GM19351 (cell line): ENCODE measurements at regions not wholly inside any gene's neighbourhood (a gene's known extent, or its start where the extent isn't known, plus 50 kb on each side); places are given as distances from the start of the nearest gene placed in this dataset.

ENCODE experiments used
- ATAC-seq: cut with Tn5 transposase; IDR thresholded peaks from one replicate; pipeline ENCODE4 v1.9.1; 2021; ENCODE audit warnings: mild to moderate bottlenecking, moderate library complexity; ENCODE audit not compliant: unreplicated experiment

DNA sequence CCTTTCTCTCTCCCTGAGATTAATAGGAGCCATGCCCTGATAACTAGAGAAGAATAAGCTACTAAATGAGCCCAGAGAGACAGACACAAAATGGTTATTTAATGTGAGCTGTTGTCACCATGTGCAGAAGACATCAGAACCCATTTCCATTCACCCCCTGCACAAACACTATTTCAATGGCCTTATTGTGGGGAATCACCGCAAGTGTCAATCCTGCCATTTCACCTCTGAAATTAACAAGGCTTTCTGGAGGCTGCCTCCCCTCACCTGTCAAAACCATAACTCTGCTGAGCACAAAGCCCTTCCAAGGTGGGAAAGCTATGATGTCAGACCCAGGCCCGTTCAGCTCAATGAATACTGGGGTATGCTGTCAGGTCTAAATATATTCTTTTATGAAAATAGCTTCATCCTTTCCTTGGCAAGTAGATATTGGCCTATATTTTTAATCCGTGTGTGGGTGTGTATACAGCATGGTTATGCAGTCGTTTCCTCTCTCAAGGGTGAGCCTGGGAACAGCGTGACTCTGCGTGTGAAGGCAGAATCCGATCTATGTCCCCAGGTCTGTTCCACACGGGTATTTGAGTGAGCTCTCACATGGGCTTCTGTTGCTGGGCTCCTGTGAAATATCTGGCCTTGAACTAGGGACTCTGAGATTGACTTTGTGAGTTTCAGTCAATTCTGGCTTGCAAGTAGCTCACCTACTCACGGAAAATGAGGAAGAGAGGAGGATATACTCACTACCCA is 266.3 kb downstream of the FBXW7 start:
- no peak for ATAC-seq

DNA sequence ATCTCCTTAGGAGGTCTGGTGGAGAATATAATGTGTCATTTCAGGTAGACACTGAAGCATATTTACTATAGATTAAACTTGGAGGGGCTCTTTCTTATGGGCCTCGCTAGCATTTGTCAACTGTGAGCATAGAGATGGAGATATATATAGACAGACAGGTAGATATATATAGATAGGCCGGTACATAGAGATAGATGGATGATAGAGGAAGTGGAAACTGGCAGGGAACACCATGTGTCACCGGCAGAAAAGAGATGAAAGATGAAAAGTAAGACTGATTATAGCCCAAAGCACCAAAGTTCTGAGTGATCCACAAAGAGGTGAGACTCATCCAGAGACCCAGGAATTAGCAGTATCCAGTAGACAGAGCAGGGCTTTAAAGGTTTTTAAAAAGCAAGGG is 268.1 kb downstream of the FBXW7 start:
- no peak for ATAC-seq

DNA sequence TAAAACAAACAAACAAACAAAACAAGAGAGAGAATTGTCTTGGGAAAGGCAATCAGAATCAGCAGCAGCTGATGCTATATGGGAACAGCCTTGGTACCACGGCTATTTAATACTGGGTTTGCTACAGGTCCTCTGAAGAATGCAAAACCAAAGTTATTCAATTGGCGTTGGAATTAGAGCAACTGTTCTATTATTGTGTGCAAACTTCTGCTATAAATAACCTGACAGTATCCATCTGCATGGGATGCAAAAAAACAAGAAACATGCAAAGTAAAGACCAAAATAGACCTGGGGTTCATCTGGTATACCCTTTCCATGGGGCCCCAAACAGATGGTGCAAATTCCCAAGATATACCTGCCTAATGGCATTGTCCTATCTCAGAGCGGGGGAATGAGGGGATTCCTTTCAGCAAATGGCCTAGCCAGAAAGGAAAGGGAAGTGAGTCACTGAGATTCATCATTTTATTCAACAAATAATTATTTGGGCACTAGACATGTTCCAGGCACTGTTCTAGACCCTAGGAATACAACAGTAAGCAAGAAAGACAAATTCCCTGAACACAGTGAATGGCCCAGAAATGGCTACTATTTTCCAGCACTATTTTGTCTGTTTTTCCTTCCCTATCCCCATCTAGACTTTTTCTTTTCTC is 268.9 kb downstream of the FBXW7 start:
- ATAC-seq = no peak

DNA sequence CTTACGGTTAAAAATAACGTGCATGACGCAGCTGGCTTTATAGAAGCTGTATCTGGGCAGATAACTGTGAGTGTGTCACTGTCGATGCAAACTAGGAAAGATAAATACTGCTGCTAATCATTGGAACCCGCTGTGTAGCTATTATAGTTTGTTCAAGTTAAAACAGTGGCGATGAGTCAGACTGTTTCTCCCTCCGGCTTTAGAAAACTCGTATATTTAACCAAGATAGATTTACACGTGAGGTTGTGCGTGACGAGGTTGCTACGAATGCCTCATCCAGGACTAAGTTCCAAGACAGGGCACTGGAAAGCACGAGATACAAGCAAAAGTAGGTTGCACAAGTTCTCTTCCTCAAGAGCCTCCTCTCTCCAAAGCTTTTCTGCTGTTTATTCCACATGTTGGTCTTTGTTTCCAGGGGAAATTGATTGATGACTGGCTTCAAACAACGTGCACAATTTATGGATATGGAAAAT is 270.7 kb downstream of the FBXW7 start:
- no peak for ATAC-seq

DNA sequence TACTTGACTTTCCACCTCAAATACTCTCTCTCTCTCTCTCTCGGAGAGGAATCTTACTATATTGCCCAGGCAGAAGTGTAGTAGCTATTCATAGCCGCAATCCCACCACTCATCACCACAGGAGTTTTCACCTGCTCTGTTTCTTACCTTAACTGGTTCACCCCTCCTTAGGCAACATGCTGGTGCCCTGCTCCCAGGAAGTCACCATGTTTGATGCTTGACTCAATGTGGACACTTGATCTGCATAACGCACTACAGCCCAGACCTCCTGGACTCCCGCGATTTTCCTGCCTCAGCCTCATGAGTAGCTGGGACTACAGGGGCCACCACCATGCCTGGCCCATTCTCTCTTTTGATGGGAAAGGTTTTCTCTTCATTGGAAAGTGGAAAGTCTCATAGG is 271.8 kb downstream of the FBXW7 start:
- ATAC-seq = no peak

DNA sequence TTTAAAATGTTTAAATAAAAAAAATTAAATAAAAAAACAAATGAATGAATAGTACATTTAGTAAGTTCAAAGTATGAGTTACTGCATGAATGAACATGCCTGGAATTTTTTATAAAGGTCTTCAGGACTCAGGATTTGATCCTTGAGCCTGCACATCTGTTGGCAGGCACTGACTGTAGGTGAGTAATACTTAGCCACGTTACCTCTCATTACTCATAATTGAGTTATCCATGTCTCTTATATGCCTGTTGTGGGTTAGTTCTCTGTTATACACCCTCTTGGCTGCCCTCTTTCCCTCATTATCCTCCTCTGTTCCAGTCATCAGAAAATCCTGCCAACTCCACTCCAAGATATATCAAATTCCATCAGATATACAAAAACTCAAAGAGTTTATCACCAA is 276.0 kb downstream of the FBXW7 start:
- no peak for ATAC-seq

DNA sequence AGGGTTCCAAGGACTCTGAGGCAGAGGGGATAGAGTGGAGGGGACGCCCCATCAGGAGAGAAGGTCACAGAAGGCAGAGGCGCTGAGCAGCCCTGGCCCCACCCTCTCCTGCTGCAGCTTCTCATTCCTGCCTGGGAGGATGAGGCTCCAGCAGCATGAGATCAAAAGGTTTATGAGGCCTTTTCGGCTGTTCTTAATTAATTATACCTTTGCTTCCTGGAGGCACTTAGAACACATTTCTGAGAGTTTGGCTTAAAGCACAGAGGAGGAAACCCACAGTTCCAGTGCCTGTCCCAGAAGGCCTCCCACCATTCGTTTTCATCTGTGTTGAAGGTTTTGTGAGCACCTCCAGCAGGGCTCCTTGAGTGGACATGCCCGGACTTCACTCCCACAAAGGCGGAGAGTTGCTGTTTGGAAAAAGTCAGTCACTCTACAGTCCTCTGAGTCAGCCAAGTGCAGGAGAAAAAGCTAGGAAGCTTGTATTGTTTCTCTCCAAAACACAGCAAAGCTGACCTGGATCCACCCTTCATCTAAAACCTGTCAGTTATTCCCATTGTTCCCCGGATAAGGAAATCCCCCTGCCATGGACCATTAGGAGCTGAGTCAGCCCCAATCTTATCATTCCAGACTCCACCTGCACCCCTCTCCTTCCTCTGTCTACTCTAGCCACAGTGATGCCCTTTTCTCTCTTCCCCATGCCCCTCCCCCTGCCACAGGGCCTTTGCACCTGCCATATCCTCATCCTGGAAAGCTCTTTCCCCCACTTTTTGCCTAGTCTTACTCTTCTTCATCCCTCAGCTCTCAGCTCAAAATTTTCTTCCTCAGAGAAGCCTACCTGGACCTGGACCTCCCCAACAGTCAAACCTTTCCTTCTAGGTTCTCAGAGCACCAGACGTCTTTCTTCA is 276.8 kb downstream of the FBXW7 start:
- ATAC-seq = no peak

DNA sequence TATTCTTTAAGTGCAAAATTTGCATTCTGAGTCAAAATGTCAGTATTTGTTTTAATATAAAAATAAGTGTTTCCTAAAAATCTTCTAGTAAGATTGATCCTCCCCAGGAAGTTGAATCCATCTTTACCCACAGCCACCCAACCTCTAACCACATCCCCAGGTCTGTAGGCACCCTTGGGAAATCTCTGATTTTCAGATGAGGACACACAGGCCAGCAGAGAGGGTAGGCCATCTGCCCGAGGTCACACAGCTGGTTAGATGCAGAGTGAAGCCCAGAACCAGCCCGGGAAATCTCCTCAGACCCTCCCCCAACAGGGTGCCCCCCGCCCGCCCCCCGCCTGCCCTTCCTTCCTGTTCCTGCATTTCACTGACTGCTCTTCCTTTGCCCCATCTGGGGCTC is 277.5 kb downstream of the FBXW7 start:
- no peak for ATAC-seq

DNA sequence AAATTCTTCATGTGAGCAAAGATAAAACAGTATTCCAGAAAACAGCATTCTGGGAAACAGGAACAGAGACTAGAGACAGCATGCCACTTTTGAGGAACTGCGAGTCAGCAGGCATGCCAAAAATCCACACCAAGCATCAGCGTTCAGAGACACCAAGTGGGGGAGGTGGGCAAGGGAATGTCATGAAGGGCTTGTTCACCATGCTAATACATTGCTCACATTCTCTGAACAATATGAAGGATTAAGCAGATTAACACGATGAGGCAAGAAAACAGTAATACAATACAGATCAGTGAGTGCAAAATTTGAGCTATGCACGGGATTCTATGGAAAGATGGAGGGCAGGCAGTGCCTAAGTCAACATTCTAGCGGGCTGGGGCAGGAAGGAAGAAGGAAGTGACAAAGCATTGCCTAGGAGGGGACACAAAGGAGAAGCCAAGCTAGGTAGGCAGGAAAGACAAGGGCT is 278.3 kb downstream of the FBXW7 start:
- no peak for ATAC-seq

DNA sequence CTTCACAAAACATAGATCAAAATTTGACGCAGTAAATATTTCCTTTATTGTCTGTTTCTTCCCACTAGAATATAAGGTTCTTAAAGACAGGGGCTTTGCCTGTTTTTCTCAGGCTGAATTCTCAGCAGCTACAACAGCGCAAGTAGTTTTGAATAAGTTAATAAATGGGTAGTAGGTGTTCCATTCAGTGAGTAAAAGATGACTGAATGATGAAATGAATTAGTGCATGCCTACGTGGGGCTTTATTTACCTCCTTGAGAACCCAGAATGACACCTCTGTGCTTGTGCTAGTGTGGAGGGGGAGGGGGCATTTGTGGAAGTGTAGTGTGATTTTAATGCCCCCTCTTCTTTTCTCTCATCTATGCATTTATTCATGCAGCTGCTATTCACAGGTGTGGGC is 278.9 kb downstream of the FBXW7 start:
- ATAC-seq = no peak

DNA sequence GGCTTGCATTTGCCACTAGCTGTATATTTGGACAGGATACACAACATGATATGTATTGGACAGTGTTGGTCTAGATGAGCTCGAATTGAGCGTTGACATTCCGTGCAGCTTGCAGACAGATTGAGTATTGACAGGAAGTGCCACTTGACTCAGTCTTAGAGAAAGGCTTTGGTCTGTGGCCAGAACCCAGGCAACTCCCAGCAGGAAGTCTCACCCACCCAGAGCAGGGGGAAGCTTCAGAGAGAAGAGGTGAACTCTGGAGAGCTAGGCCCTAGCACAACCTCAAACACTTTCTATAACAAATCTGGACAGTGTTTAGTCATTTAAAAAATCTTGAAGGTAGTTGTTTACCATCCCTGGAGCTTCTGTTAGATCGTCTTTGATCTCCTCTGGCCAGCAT is 280.5 kb downstream of the FBXW7 start:
- peak; percentile 83 for ATAC-seq

DNA sequence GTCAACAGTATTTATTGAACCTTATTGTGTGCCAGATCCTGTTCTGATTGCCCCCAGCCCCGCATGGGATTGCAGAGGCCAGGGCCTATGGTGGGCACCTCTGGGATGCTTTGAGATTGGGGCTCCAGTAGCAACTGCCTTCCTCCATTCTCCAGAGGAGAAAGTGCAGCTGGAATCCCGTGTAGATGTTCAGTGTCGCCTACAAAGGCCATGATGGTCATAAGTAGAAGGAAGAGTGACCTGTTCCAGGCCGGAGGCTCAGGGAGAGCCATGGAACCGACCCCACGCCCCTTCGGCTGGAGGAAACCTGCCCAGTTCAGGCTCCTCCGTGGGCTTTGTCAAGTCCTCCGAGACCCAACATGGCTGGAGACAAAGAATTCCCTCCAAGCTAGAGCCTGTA is 287.5 kb downstream of the FBXW7 start:
- no peak for ATAC-seq

DNA sequence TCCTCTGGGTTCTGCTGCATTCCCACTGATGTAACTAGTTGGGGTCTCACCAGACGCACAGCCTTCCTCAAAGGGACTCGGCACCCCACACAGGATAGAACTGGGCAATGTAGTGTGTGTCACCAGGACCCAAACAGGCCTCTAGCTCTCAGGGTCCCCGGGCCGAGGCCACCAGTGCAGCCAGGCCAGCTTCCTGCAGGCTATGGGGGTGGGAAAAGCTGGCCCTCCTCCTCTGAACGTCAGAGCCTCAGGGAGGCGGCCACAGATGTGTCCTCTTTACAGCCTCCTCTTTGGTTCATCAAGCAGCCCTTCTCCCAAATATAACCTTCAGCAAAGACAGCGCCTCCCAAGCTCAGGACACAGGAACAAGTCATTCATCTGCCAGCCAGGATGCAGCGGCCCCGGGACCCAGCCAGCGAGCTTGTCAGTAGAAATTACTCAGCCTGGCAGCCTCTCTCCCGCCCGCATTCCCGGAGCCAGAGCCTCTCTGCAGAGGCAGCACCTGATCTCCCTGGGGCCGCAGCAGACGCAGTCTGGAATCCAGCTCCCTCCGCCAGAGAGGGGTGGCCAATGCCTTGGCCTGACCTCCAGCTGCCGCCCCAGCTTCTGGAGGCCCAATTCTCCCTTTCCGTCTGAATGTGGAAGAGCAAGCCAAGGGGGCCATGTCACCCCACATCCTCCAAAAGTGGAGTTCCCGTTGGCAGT is 288.5 kb downstream of the FBXW7 start:
- ATAC-seq = no peak

DNA sequence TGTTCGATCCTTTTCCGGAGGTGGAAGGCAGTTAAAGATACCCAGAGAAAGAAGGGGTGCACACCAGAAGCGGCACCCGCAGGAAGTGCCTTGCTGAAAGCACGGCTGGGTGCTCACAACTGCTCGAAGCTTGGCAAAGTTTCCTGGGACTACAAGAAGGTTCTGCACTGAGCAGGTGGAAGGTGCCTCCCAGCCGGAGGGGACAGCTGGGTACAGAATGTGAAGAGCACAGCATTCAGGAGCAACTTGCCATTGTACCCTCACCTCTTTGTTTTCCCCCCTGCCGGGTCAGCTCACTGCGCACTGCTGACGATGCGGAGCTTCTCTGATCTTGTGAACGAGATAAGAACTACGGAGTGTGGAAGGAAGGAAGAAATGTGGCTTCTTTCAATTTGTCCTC is 289.2 kb downstream of the FBXW7 start:
- ATAC-seq = no peak

DNA sequence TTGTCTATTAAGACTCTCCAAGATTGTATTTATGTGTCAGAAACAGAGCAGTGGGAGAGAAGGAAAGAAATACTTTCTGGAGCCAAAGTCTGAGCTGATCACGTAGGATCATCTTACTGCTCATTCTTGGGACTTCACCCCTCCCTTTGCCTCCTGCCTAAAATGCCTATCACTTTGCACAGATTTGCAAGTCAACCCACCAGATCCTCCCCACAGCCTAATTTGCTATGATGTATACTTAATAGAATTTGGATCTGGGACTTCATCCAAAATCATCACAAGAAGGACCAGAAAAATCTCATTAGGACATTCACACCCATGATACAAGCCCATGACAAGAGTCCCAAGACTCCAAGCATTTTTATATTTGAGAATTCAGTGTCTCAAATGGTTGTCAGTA is 290.2 kb downstream of the FBXW7 start:
- ATAC-seq = no peak

DNA sequence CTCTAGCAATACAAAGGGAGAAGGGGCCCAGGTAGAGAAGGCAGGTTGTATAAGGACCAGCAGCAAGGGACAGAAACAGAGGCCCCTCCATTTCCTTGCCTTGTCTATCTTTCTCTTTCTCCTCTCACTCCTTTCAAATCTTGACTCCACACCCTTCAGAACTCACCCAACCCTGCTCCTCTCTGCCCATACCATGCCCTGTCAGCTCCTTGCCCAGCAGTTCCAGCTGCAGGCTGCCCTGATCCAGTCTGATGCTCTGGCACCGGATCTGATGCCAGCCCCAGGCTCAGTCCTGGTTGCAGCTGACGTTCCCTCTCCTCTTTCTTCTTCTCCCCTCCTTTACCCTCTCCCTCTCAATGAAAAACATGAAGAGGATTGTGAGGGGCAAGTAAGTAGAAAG is 291.2 kb downstream of the FBXW7 start:
- no peak for ATAC-seq

DNA sequence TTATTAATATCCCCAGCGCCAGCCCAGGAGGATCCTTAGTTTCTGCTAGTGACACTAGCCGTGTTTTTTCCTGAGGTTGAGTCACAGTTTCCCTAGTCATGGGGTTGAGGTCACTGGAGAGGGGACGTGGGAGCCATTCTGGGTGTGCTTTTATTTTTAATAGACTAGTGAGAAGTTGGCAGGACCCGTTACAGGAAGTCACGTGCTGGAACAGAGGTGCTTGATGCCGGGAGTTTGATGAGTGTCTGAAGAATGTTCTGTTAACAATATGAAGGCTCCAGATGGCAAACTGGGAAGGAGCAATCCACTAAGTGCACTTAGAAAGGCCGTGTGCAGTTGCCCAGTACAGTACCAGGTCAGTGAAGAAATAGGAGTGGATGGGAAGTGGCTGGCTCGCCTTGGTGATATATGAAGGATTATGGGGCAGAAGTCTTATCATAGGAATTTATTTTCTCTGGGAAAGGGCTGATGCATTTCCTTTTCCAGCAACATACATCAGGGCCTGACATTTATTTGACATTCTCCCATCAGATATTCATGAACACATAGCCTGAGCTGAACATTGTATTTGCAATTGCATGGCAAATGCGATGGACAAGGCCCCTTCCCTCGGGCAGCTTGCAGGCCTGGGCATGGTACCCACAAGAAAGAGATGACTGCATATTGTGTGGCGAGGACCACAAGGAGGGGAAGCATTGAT is 291.8 kb downstream of the FBXW7 start:
- no peak for ATAC-seq

DNA sequence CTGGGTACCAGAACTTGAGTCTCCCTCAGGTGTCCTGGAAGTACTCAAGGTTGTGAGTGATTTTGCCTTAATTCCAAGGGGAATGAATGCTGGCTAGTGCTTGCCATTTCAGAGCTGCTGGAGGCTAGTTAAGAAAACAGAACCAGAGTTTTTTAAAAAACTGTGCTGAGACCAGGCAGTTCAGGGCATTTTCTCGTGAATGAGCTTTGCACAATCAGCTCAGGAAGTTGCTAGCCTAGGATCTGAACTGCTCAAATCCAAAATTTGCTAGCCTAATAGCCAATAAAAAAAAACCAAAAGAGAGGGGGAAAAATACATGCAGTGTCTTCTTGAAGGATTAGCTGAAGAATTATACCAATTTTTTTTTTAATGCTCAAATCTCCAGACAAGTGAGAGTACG is 292.7 kb downstream of the FBXW7 start:
- no peak for ATAC-seq

DNA sequence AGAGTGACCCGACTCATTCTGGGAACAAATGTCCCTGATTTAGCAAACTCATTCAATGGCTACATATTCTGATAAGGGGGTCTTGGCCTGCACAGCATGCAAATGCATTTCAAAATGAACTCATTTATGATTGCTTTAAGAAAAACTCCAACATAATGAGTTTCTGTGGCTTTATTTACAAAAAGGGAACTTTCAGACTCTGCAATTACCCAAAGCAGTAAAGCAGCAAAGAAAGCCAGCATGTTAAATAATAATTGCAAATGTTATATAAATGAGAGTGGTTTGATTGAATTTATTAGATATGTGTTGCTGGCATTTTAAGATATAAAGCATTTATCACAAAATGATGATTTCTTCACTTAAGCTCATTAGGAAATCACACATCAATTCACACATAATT is 295.7 kb downstream of the FBXW7 start:
- ATAC-seq = no peak

DNA sequence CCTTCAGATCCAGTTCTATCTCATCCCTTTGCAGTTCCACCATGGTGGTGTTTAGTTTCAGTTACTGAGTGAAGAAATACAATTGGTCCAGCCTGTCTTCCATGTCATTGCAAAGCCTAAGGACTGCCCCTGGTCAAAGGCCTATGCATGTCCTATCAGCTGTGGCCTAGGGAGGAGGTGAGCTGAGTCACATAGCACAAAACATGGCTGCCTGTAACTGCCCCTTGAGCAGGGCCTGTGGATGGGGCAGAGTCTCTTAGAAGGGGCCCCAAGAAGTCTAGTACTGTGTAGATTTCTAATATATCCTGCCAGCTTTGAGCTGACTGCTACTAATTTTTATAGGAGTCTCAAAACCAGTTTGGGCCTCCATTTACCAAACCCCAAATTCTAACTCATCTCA is 296.7 kb downstream of the FBXW7 start:
- ATAC-seq = no peak
